ENCODE measurements at regions not wholly inside any gene's neighbourhood (a gene's known extent, or its start where the extent isn't known, plus 50 kb on each side); places are given as distances from the start of the nearest gene placed in this dataset.
A peak's percentile ranks its signal among the peaks of the same experiment; 100 is the strongest.

- Histone ChIP-seq H3K9ac (ENCODE audit: low read length) (no peak overlapping the region), H3K36me3 (ENCODE audit: low read depth, low read length) (no peaks in the 10 kb centered on the region), H3K9me2 (replicated peaks; ENCODE audit: low read length) (no peaks in the 10 kb centered on the region), H4K20me1 (ENCODE audit: low read length) (no peaks in the 10 kb centered on the region), H3K4me2 (ENCODE audit: low read length) (no peak overlapping the region), H3K27me3 (ENCODE audit: low read length) (no peaks in the 10 kb centered on the region), H2AFZ (ENCODE audit: low read length) (no peak overlapping the region), H3K4me1 (ENCODE audit: insufficient read depth, low read length) (peaks cover 9% of the 10 kb centered on the region; the same call in 1 of the 2 replicates), H3K4me3 (ENCODE audit: low read length) (no peak overlapping the region), H3K79me2 (ENCODE audit: low read length) (no peaks in the 10 kb centered on the region), H3K27ac (ENCODE audit: low read length) (no peak overlapping the region), H3K9me3 (ENCODE audit: low read length) (no peaks in the 10 kb centered on the region), H3F3A (ENCODE audit: low read length, unreplicated experiment) (no peaks in the 10 kb centered on the region)
- TF ChIP-seq, protein P1, sequence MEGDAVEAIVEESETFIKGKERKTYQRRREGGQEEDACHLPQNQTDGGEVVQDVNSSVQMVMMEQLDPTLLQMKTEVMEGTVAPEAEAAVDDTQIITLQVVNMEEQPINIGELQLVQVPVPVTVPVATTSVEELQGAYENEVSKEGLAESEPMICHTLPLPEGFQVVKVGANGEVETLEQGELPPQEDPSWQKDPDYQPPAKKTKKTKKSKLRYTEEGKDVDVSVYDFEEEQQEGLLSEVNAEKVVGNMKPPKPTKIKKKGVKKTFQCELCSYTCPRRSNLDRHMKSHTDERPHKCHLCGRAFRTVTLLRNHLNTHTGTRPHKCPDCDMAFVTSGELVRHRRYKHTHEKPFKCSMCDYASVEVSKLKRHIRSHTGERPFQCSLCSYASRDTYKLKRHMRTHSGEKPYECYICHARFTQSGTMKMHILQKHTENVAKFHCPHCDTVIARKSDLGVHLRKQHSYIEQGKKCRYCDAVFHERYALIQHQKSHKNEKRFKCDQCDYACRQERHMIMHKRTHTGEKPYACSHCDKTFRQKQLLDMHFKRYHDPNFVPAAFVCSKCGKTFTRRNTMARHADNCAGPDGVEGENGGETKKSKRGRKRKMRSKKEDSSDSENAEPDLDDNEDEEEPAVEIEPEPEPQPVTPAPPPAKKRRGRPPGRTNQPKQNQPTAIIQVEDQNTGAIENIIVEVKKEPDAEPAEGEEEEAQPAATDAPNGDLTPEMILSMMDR (conservative IDR thresholded peaks at IDR 0.05; ENCODE audit: low read depth, low read length), result no peak
- no peak for TF ChIP-seq EZH2phosphoT487 (IDR thresholded peaks at IDR 0.05; ENCODE audit: borderline replicate concordance, low read length)
- no peak for TF ChIP-seq EZH2 (IDR thresholded peaks at IDR 0.05; ENCODE audit: low read length, unreplicated experiment)
- ChIA-PET CTCF (no interaction called here), POLR2A (ENCODE audit: unreplicated experiment) (no interaction called here)
- no peak for ATAC-seq
- no peak for DNase-seq
- intact Hi-C loops (cut with micrococcal nuclease), result no loop called here
- no TSS peak for BruUV-seq (replicated peaks)
Observed at GRCh38 chr20:56759741-56760278, 130.7 kb downstream of the TFAP2C start.

- no peaks in the 10 kb centered on the region for H3K36me3 ChIP-seq (ENCODE audit: low read depth, low read length)
- no peaks in the 10 kb centered on the region for H3F3A ChIP-seq (ENCODE audit: low read length, unreplicated experiment)
- no peak overlapping the region for H2AFZ ChIP-seq (ENCODE audit: low read length)
- no peaks in the 10 kb centered on the region for H3K9me3 ChIP-seq (ENCODE audit: low read length)
- POLR2A ChIA-PET (ENCODE audit: unreplicated experiment), result no interaction called here
- H3K79me2 ChIP-seq (ENCODE audit: low read length), result no peaks in the 10 kb centered on the region
- DNase-seq (peak; percentile 36), ATAC-seq (peak; percentile 58)
- H4K20me1 ChIP-seq (ENCODE audit: low read length), result no peaks in the 10 kb centered on the region
- H3K4me1 ChIP-seq (ENCODE audit: insufficient read depth, low read length), result peaks cover 9% of the 10 kb centered on the region; the same call in 1 of the 2 replicates
- H3K4me2 ChIP-seq (ENCODE audit: low read length), result no peak overlapping the region
- intact Hi-C loops (cut with micrococcal nuclease), result no loop called here
- TF ChIP-seq EZH2phosphoT487 (IDR thresholded peaks at IDR 0.05; ENCODE audit: borderline replicate concordance, low read length) (no peak), EZH2 (IDR thresholded peaks at IDR 0.05; ENCODE audit: low read length, unreplicated experiment) (no peak)
- TF ChIP-seq, protein P1 (conservative IDR thresholded peaks at IDR 0.05; ENCODE audit: low read depth, low read length), result no peak
- no peak overlapping the region for H3K4me3 ChIP-seq (ENCODE audit: low read length)
- H3K27me3 ChIP-seq (ENCODE audit: low read length), result no peaks in the 10 kb centered on the region
- CTCF ChIA-PET, result no interaction called here
- H3K9me2 ChIP-seq (replicated peaks; ENCODE audit: low read length), result no peaks in the 10 kb centered on the region
- BruUV-seq (replicated peaks), result no TSS peak
- H3K27ac ChIP-seq (ENCODE audit: low read length), result no peak overlapping the region
- H3K9ac ChIP-seq (ENCODE audit: low read length), result no peak overlapping the region
Observed at GRCh38 chr20:56760610-56761009, 131.5 kb downstream of the TFAP2C start.

GRCh38 chr20:56761393-56761792 lies 132.3 kb downstream of the TFAP2C start:
- no peak overlapping the region for H3K4me3 ChIP-seq (ENCODE audit: low read length)
- no peak overlapping the region for H3K9ac ChIP-seq (ENCODE audit: low read length)
- DNase-seq (no peak), ATAC-seq (no peak)
- H3K27me3 ChIP-seq (ENCODE audit: low read length), result no peaks in the 10 kb centered on the region
- H3K4me2 ChIP-seq (ENCODE audit: low read length), result no peak overlapping the region
- CTCF ChIA-PET, result no interaction called here
- no peak overlapping the region for H2AFZ ChIP-seq (ENCODE audit: low read length)
- H3K4me1 ChIP-seq (ENCODE audit: insufficient read depth, low read length), result peaks cover 9% of the 10 kb centered on the region; the same call in 1 of the 2 replicates
- no peaks in the 10 kb centered on the region for H3K9me2 ChIP-seq (replicated peaks; ENCODE audit: low read length)
- TF ChIP-seq EZH2 (IDR thresholded peaks at IDR 0.05; ENCODE audit: low read length, unreplicated experiment) (no peak), EZH2phosphoT487 (IDR thresholded peaks at IDR 0.05; ENCODE audit: borderline replicate concordance, low read length) (no peak)
- TF ChIP-seq, protein P1 (conservative IDR thresholded peaks at IDR 0.05; ENCODE audit: low read depth, low read length), result no peak
- no peaks in the 10 kb centered on the region for H3F3A ChIP-seq (ENCODE audit: low read length, unreplicated experiment)
- H3K36me3 ChIP-seq (ENCODE audit: low read depth, low read length), result no peaks in the 10 kb centered on the region
- POLR2A ChIA-PET (ENCODE audit: unreplicated experiment), result no interaction called here
- intact Hi-C loops (cut with micrococcal nuclease), result no loop called here
- H3K79me2 ChIP-seq (ENCODE audit: low read length), result no peaks in the 10 kb centered on the region
- no peaks in the 10 kb centered on the region for H4K20me1 ChIP-seq (ENCODE audit: low read length)
- no TSS peak for BruUV-seq (replicated peaks)
- H3K9me3 ChIP-seq (ENCODE audit: low read length), result no peaks in the 10 kb centered on the region
- no peak overlapping the region for H3K27ac ChIP-seq (ENCODE audit: low read length)

All from PC-3 (cell line).